HepG2 (cell line): ENCODE measurements at regions not wholly inside any gene's neighbourhood (a gene's known extent, or its start where the extent isn't known, plus 50 kb on each side); places are given as distances from the start of the nearest gene placed in this dataset.

Experiments
- ATAC-seq: fragments of 200-7000 bp; cut with Tn5 transposase; 3 replicates; pipeline ENCODE4 v1.9.1; 2020; ENCODE audit warnings: mild to moderate bottlenecking, moderate library complexity
- BruUV-seq: library from RNA; stranded (reverse); fragments of 400-500 nt; replicated peaks from 2 replicates; lab custom pipeline; 2021; lab: Mats Ljungman, UMichigan
- CTCF ChIA-PET: fragments of 300-600 bp; formaldehyde crosslinking; extraction: SDS; loops from one replicate; lab custom pipeline; 2021; ENCODE audit warnings: low total read pairs, inconsistent platforms, low intra/inter-chr PET ratio; lab: Yijun Ruan, JAX
- POLR2A ChIA-PET: fragments of 350-600 bp; sonication (Branson Sonifier 250); formaldehyde crosslinking; loops from one replicate; lab custom pipeline; 2020; ENCODE audit warnings: antibody characterized with exemption, inconsistent platforms; lab: Yijun Ruan, JAX
- DNase-seq: peaks from one replicate; pipeline ENCODE4 v3.0.0-alpha.2; 2015; ENCODE audit warnings: low spot score
- FAIRE-seq: peaks from 3 replicates; lab custom pipeline; 2011; peaks lifted over from hg19 to GRCh38; lab: Jason Lieb, UNC
- H2AFZ ChIP-seq: one replicate; pipeline ENCODE4 v1.6.1; 2011; ENCODE audit warnings: low read length, inconsistent platforms
- H3K27ac ChIP-seq: fragments of 300-600 bp; 3 replicates; pipeline ENCODE4 v1.8.0; 2011; ENCODE audit warnings: mixed run types, mild to moderate bottlenecking, mixed read lengths, low read length, inconsistent platforms; ENCODE audit not compliant: insufficient read depth; ENCODE audit errors: extremely low read length
- H3K27me3 ChIP-seq, 2 experiments: fragments of 200-600 bp in 1 of 2; 2 replicates in 1 of 2; 3 replicates in 1 of 2; pipeline versions ENCODE4 v1.6.0 to v1.8.0; 2011; ENCODE audit warnings: low read length in 2 of 2, mild to moderate bottlenecking in 2 of 2, moderate library complexity in 2 of 2, inconsistent platforms in 1 of 2; ENCODE audit not compliant: insufficient read depth in 2 of 2, control insufficient read depth in 1 of 2
- H3K36me3 ChIP-seq, 2 experiments: fragments of 200-600 bp in 1 of 2; replicated peaks in 1 of 2; 2 replicates in 1 of 2; 3 replicates in 1 of 2; pipeline versions ENCODE4 v1.5.1 to v1.8.0; 2011; ENCODE audit warnings: low read length in 2 of 2, inconsistent platforms in 1 of 2; ENCODE audit not compliant: insufficient read depth in 2 of 2, control insufficient read depth in 1 of 2
- H3K4me1 ChIP-seq: 2 replicates; pipeline ENCODE4 v1.5.1; 2012; ENCODE audit warnings: low read length, inconsistent platforms; ENCODE audit not compliant: insufficient read depth
- H3K4me2 ChIP-seq: 2 replicates; pipeline ENCODE4 v1.6.0; 2011; ENCODE audit warnings: low read depth, low read length, inconsistent platforms
- H3K4me3 ChIP-seq, 3 experiments: fragments of 200-600 bp in 1 of 3; sonication (generic), shearing (Covaris generic) in 1 of 3; replicated peaks in 1 of 3; 2 replicates each; pipeline ENCODE4 v1.5.1; 2011 to 2016; ENCODE audit warnings: low read length in 3 of 3, inconsistent platforms in 2 of 3, low read depth in 2 of 3, mild to moderate bottlenecking in 2 of 3, control low read depth in 1 of 3, mixed read lengths in 1 of 3; ENCODE audit not compliant: insufficient read depth in 1 of 3
- H3K79me2 ChIP-seq: one replicate; pipeline ENCODE4 v1.6.1; 2011; ENCODE audit warnings: low read length, inconsistent platforms; ENCODE audit not compliant: insufficient read depth
- H3K9ac ChIP-seq: 2 replicates; pipeline ENCODE4 v1.6.0; 2011; ENCODE audit warnings: mild to moderate bottlenecking, low read depth, low read length, inconsistent platforms; ENCODE audit not compliant: insufficient read depth
- H3K9me3 ChIP-seq: 2 replicates; pipeline ENCODE4 v1.5.1; 2012; ENCODE audit warnings: mild to moderate bottlenecking, low read length
- H4K20me1 ChIP-seq: 2 replicates; pipeline ENCODE4 v1.6.0; 2011; ENCODE audit warnings: inconsistent platforms, mild to moderate bottlenecking, low read length, moderate library complexity; ENCODE audit not compliant: insufficient read depth
- ARHGAP35 ChIP-seq: sonication (generic); formaldehyde crosslinking; IDR thresholded peaks from 2 replicates; pipeline ENCODE4 v1.9.0; 2022; ENCODE audit warnings: mild to moderate bottlenecking, inconsistent platforms, moderate library complexity, missing genetic modification reagents, borderline replicate concordance
- ATM ChIP-seq: fragments of 450-650 bp; IDR thresholded peaks from 2 replicates; pipeline ENCODE4 v1.7.1; 2017; ENCODE audit warnings: mild to moderate bottlenecking, borderline replicate concordance
- FOXA3 ChIP-seq: IDR thresholded peaks from 2 replicates; pipeline ENCODE4 v1.6.1; 2016; ENCODE audit warnings: missing genetic modification reagents, missing compliant biosample characterization
- JARID2 ChIP-seq: sonication (generic); formaldehyde crosslinking; IDR thresholded peaks from 2 replicates; pipeline ENCODE4 v1.8.1; 2023; ENCODE audit warnings: missing genetic modification reagents, inconsistent platforms; ENCODE audit not compliant: insufficient replicate concordance
- SNAPC4 ChIP-seq: sonication (generic); formaldehyde crosslinking; IDR thresholded peaks from 2 replicates; pipeline ENCODE4 v1.4.0; 2020; ENCODE audit warnings: mild to moderate bottlenecking, missing genetic modification reagents
- THAP11 ChIP-seq: IDR thresholded peaks from 2 replicates; pipeline ENCODE4 v1.6.1; 2016; ENCODE audit warnings: missing biosample characterization, missing genetic modification reagents
- ZFP62 ChIP-seq: sonication (generic); formaldehyde crosslinking; IDR thresholded peaks from 2 replicates; pipeline ENCODE4 v1.4.0; 2020; ENCODE audit warnings: missing genetic modification reagents
- ZNF235 ChIP-seq: sonication (generic); formaldehyde crosslinking; IDR thresholded peaks from 2 replicates; pipeline ENCODE4 v1.8.1; 2023; ENCODE audit warnings: mild to moderate bottlenecking, missing genetic modification reagents, borderline replicate concordance
- ZNF569 ChIP-seq: sonication (generic); formaldehyde crosslinking; IDR thresholded peaks from 2 replicates; pipeline ENCODE4 v1.5.0; 2020; ENCODE audit warnings: mild to moderate bottlenecking, missing genetic modification reagents, moderate library complexity, borderline replicate concordance
- ZNF646 ChIP-seq: sonication (generic); formaldehyde crosslinking; IDR thresholded peaks from 2 replicates; pipeline ENCODE4 v1.9.0; 2021; ENCODE audit warnings: mild to moderate bottlenecking, missing genetic modification reagents
- WGBS: methylation state at CpG from one replicate; pipeline ENCODE4 v1.1.6; 2017; ENCODE audit warnings: low lambda C conversion rate; 5-methylcytosine and 5-hydroxymethylcytosine counted together
- in situ Hi-C: cut with HindIII; loops from 2 replicates; pipeline ENCODE4 v1.10.0; 2017; ENCODE audit warnings: low pct_unique_long_range_greater_than_20kb; ENCODE audit not compliant: extremely low pct_ligation_motif_present
- intact Hi-C: fragments of 100-400 bp; cut with micrococcal nuclease; formaldehyde crosslinking; loops from one replicate; pipeline ENCODE4 v1.10.0; 2022; ENCODE audit not compliant: unreplicated experiment

GRCh38 chr2:224208443-224208842 lies 169.4 kb upstream of the SERPINE2 start:
- no peak for DNase-seq
- peaks cover 0 to 4% of the 10 kb centered on the region in 2 experiments; a peak in 2 of 5 replicates for H3K27me3 ChIP-seq
- H4K20me1 ChIP-seq, result no peaks in the 10 kb centered on the region
- H3K4me3 ChIP-seq, result no peak overlapping the region
- no peak overlapping the region for H3K9ac ChIP-seq
- FAIRE-seq, result no peak
- H3K4me2 ChIP-seq, result no peak overlapping the region
- BruUV-seq, result no TSS peak
- 0% methylated on average over 1 of the region's 1 CpG for WGBS
- POLR2A ChIA-PET, result no interaction called here
- H3K9me3 ChIP-seq, result no peaks in the 10 kb centered on the region
- H3K36me3 ChIP-seq, result no peaks in the 10 kb centered on the region
- no peak for ATAC-seq
- no peak overlapping the region for H2AFZ ChIP-seq
- intact Hi-C loops (no loop called here), in situ Hi-C loops (no loop called here)
- H3K27ac ChIP-seq, result no peak overlapping the region
- no peaks in the 10 kb centered on the region for H3K79me2 ChIP-seq
- H3K4me1 ChIP-seq, result no peaks in the 10 kb centered on the region
- CTCF ChIA-PET, result no interaction called here
- TF ChIP-seq ZFP62 (CRISPR knock-in tag) (no peak), FOXA3 (CRISPR knock-in tag) (no peak), ZNF646 (CRISPR knock-in tag) (no peak), ZNF569 (CRISPR knock-in tag) (no peak), ZNF235 (CRISPR knock-in tag) (no peak), ARHGAP35 (CRISPR knock-in tag) (no peak), ATM (no peak), THAP11 (CRISPR knock-in tag) (no peak), SNAPC4 (CRISPR knock-in tag) (no peak), JARID2 (no peak)
